ENCODE measurements at regions not wholly inside any gene's neighbourhood (a gene's known extent, or its start where the extent isn't known, plus 50 kb on each side); places are given as distances from the start of the nearest gene placed in this dataset.

DNA sequence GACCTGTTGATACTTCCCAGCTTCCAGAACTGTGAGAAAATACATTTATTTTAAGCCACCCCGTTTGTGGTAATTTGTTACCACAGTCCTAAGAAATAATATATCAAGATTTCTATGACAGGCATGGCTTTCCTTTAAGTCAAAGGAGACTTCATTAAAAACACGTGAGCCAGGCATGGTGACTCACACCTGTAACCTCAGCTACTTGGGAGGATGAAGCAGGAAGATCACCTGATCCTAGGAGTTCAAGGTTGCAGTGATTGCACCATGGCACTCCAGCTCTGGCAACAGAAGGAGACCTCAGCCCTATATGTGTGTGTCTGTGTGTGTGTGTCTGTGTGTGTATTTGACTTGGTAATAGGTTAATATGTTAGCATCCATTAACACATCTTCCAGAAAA lies 69.8 kb upstream of the SCN7A start:
- no peak for DNase-seq (ENCODE audit: low read depth, low spot score)

DNA sequence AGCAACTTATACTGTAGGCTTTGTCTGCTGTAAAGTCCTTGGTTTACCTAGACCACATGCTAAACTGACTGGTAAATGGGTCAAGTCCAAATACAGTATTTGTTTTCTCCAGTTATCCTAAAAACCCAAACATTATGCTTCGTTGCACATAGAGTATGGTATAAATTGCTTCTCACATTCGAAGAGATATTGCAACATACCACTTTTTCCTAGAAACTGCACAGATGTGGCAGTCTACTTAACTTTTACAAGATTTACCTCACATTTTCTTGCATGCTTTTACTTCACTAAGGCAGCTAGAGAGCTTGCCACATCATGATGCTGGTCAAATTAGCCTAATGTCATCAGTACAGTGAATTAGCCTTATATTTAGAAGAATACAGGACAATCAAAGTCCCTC lies 66.0 kb upstream of the SCN7A start:
- no peak for DNase-seq (ENCODE audit: low read depth, low spot score)

DNA sequence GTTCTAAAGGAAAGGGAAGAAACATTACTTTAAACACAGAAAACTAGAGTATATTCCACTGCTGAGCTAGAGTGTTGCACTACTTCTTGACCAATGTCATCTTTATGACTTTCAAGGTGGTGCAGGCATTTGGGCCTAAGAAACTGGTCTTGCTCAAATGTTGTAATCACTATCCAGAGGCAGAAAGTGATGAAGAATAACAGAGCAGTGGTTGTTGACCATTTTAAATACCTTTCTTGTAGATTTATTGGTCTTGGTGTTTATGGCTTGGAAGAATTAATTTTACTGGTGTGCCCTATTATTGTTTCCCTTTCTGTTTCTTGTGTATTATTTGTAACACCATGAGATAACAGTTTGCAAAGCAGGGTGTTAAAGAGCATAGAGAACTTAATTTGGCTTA lies 56.9 kb upstream of the SCN7A start:
- DNase-seq (ENCODE audit: low read depth, low spot score) = no peak

DNA sequence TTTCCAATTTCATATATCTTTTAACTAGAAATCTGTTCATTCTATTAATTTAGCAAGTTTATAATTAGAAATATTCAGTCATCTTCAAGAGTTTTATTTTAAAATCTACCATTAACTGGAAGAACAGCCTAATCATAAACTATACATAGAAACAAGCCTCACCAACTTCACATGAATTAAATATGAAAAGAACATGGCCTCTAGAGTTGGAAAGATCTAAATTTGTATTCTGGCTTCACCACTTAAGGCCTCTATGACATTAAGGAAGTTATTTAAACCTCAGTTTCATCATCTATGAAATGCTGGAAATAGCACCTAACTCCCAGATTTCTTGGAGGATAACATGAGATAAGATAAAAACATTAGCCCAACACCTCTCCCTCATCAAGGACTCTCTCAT lies 51.4 kb upstream of the SCN7A start:
- no peak for DNase-seq (ENCODE audit: low read depth, low spot score)

Data from smooth muscle cell of the brain vasculature (primary cell).